HG03432 (cell line): ENCODE measurements at regions not wholly inside any gene's neighbourhood (a gene's known extent, or its start where the extent isn't known, plus 50 kb on each side); places are given as distances from the start of the nearest gene placed in this dataset.
"Not testable (repeated sequence)": the region's sequence is repeated elsewhere in the genome, so short reads cannot be mapped to it uniquely, and the experiment has no call there.

Experiments
- ATAC-seq: cut with Tn5 transposase; IDR thresholded peaks from one replicate; pipeline ENCODE4 v1.9.1; 2021; ENCODE audit warnings: mild to moderate bottlenecking, moderate library complexity; ENCODE audit not compliant: unreplicated experiment

DNA sequence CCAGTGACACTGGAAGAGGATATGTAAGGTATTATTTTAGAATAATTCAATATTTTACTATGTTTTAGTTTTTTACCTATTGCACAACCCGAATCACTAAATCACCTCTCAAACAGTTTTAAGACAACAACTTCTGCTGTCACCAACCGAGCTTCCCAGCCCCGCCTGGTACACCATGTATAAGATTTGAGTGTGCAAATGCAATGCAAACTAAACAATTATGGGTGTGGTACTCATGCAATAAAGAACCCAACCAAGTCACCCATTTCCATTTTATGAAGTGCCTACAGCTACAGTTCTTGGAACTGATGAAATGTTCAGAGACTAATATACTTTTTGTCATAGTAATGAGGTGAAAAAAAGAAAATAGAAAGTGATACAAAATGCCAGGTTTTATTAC, 256.2 kb downstream of the TAFA4 start:
- ATAC-seq, result no peak

DNA sequence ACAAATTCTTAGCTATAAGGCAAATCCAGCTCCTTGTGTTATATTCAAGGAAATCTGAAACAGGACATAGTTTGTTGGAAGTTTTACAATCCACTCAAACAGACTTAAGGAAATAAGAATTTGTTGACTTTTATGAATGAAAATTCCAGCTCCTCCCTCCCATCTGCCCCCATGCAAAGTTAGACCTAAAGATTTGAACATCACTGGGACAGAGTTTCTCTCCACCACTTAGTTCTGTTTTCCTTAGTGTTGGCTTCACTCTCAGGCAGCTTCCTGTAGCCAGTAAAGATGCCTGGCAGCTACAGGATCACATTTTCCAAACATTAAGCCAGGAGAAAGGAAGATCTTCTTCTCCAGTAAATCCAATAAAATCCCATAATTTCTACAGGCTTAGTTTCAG, 265.0 kb downstream of the TAFA4 start:
- no peak for ATAC-seq

- no peak for ATAC-seq
Observed at GRCh38 chr3:68666429-68667136, 265.8 kb downstream of the TAFA4 start.

DNA sequence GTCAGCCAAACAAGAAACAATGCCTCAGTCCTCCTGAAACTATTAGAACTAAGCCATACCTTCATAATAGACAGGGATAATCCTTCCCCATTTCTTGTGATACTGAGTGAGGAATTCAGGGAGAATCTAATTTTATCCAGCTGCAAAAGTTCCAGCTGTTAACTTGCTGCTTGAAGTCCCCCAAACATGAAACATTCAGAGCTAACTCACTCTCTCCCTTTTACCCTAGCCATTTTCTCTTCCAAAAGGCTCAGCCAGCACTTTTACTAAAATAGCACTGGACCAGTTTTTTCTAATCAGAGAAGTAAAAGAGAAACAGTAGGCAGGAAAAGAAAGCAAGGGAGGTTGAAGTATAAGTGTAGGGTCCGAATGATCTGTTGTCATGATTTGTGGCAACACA, 268.1 kb downstream of the TAFA4 start:
- no peak for ATAC-seq

- no peak for ATAC-seq
Observed at GRCh38 chr3:68662176-68662575, 270.2 kb downstream of the TAFA4 start.

GRCh38 chr3:68650657-68651056, 281.7 kb downstream of the TAFA4 start:
- not testable (repeated sequence) for ATAC-seq

DNA sequence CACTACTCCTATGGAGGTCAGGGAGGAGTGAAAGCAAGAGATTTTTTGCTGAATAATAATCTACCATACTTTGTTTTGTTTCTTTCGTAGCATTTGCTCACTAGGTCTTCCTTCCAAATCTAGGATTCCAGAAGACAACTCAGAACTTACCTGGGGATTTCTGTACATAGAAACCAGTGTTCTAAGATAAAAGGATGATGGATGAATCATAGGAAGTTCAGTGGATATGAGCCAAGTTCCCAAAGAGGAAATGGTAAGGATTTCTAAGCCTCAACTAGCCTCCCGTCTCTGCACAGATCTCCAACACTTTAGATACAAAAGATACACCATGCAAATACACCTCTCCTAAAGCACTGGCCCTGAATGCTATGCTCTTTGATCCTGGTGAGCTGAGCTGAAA, 283.9 kb downstream of the TAFA4 start:
- ATAC-seq, result no peak

DNA sequence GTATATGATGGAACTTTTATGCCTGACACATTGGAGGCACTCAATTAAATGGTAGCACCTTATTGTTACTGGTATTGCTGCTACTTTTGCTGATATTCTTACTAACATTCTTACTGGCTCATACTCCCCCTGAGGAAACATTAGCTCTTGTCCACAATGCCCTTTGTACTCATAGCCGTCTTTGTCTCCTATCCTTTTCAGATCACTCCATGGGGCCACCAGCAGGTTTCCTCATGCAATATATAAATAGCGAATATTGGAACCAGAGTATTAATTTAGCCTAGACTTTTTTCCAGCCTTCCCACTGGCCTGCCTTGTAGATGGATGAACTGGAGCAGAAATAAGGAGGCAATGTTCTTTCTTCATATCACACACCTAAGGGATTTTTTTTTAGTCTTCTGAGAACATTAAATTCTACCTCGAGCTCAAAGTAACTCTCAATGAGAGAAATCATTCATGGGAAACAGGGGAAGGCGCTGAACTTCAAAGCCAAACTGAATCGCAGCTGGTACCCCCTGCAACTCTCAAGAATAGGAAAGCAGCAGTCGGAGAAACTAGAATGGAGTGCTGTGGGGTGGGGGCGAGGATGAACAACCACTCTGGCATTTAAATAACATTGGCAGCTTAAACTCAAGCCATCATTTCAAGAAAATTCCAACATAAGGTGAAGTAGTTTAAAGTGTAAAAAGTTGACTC, 300.3 kb downstream of the TAFA4 start:
- ATAC-seq, result no peak

DNA sequence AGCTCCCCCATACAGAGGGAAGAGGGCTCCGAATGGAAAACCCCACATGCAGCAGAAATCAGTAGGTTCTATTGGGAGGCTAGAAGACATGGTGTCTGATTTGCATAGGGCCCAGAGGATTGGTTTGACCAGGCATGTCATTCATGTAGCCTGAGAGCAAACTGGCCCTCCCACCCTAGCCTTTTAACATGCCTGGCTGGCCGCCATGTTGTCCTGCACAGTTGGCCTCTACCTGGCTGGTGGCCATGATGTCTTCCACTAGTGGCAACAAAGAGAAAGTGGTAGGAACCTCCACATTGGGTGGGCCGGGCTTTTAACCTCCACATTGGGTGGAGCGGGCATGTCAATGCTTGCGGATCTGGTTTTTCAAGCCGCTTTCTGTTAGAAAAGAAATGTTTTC, 312.1 kb downstream of the TAFA4 start:
- no peak for ATAC-seq

DNA sequence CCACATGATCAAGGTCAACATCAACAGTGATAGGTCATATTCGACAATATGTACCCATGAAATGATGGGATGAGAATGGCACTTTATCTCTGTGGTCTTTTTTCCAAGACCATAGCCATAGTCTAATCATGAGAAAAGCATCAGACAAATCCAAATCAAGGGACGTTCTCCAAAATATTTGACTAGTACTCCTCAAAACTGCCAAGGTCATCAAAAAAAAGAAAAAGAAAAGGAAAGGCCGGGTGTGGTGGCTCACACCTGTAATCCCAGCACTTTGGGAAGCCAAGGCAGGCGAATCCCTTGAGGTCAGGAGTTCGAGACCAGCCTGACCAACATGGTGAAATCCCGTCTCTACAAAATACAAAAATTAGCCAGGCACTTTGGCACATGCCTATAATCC, 318.3 kb downstream of the TAFA4 start:
- ATAC-seq, result no peak

DNA sequence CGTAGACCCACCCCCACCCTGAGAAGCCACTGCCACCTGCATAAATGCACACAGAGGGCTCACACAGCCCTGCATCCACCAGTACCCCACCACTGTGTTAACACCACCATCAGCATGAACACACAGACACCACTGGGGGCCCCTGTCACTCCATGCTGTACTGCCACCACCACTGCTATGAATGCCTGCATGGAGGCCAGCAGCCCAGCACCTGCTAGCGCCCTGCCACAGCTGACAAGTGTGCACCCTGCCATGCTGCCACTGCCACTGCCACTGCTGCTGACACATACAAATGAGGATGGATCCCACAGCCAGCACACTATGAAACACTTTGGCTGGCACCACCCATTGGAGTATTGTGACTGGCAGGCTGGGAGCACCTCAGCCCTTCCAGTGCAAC, 361.0 kb downstream of the TAFA4 start:
- ATAC-seq, result no peak

- no peak for ATAC-seq
Observed at GRCh38 chr3:68560728-68561127, 371.6 kb downstream of the TAFA4 start.

DNA sequence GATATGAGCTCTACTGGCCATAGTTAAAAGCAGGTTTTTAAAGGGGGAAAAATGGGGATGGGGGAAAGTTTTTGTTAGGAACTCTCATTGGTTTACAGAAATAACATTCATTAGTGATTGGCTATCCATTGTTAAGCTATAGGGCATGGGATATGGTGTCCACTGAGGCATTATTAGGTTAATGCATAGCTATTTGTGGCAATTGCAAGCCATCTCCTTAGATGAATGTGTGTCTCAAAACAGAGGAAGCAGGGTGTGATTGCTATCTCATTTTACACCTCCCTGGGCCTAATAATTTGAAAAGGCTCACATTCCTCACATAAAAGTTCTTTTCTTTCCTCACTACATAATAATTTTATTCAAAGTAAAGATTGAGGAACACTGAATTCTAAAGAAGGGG, 396.6 kb downstream of the TAFA4 start:
- no peak for ATAC-seq

DNA sequence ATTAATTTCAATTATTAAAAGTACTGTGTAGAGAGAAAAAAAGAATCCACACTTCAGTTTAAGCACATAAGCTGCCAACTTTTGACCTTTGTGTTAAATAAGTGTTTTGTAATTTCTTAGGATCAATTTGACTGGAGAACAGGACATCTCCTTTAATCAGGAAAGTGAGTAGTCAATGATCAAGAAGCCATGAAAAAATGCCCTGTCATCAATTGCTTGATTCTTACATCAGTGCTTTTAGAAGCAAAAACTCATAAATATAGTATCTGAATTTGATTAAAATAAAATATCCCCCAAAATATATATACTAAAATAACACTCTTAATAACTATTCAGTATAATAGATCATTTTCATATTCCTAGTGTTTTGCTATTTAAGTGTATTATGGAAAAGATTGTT, 409.0 kb downstream of the TAFA4 start:
- ATAC-seq, result no peak

- no peak for ATAC-seq
Observed at GRCh38 chr3:68515237-68515636, 417.1 kb downstream of the TAFA4 start.

GRCh38 chr3:68504201-68504600, 428.1 kb downstream of the TAFA4 start:
- no peak for ATAC-seq

DNA sequence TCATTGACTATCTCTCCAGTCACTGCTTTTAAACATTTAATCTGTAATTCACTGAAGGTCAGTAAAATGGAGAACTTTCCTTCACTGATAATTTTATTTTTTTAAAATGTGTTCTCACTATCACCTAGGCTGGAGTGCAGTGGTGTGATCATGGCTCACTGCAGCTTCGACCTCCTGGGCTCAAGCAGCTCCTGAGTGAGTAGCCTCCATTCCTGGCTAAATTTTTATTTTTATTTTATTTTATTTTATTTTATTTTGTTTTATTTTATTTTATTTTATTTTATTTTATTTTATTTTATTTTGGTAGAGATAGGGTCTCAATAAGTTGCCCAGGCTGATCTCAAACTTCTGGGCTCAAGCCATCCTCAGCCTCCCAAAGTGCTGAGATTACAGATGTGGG, 446.5 kb downstream of the TAFA4 start:
- ATAC-seq, result not testable (repeated sequence)

GRCh38 chr3:68485051-68485450, 447.3 kb downstream of the TAFA4 start:
- no peak for ATAC-seq

- ATAC-seq, result no peak
Observed at GRCh38 chr3:68483601-68484000, 448.7 kb downstream of the TAFA4 start.

GRCh38 chr3:68483041-68483440, 449.3 kb downstream of the TAFA4 start:
- ATAC-seq, result no peak

DNA sequence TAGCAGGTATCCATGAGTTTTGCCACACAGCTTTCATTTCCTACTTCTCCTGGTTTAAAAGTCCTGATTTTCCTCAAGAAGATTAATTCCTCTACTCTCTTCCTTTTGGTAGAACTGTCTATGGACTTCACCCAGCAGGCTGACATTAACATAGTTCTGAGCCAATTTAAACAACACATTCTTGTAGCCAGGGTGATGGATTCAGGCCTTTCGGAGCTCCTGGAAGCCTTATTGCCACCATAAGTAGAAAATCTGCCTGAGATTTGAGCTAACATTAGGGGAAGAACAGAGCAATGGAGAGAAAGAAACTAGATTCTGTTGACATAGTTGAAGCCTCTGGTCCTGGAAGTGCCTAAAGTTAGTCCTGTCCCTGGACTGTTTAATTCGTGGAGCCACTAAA, 449.8 kb downstream of the TAFA4 start:
- ATAC-seq, result no peak

- ATAC-seq, result no peak
Observed at GRCh38 chr3:68479779-68480178, 452.6 kb downstream of the TAFA4 start.
